Endometrium (tissue), 2 donors: ENCODE measurements at regions not wholly inside any gene's neighbourhood (a gene's known extent, or its start where the extent isn't known, plus 50 kb on each side); places are given as distances from the start of the nearest gene placed in this dataset.
A peak's percentile ranks its signal among the peaks of the same experiment; 100 is the strongest.
"Not testable (repeated sequence)": the region's sequence is repeated elsewhere in the genome, so short reads cannot be mapped to it uniquely, and the experiment has no call there.

ENCODE experiments used
- FAIRE-seq: peaks from 2 replicates; lab custom pipeline; 2012; peaks lifted over from hg19 to GRCh38; lab: Jason Lieb, UNC
- donor health status: control.
- donor health status: control.

GRCh38 chr6:73943930-73944652, 248.1 kb downstream of the CD109 start:
- FAIRE-seq: no peak

- no peak for FAIRE-seq
Observed at GRCh38 chr6:73943411-73943810, 247.4 kb downstream of the CD109 start.

- FAIRE-seq: no peak
Observed at GRCh38 chr6:73942592-73943186, 246.7 kb downstream of the CD109 start.

GRCh38 chr6:73941892-73942291, 245.9 kb downstream of the CD109 start:
- no peak for FAIRE-seq

GRCh38 chr6:73937805-73938204, 241.8 kb downstream of the CD109 start:
- FAIRE-seq: no peak

DNA sequence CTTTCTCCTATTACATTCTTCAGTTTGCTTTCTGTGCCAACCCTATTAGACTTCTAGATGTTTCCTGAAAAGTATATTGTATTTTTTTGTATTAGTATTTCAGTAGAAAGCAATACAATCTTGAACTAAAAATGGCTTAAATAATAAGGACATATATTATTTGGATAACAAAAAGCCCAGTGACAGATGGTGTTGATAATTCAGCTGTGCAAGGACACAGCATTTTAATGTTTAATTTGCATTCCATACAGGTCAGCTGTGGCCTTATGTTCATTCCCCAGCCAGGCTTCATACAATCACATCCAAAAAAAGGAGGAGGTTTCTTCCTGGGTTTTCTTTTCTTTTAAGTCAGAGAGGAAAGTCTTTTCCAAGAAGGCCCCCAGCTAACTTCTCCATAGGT, 236.9 kb downstream of the CD109 start:
- no peak for FAIRE-seq

GRCh38 chr6:73929405-73929804, 233.4 kb downstream of the CD109 start:
- no peak for FAIRE-seq

- no peak for FAIRE-seq
Observed at GRCh38 chr6:73927421-73927820, 231.4 kb downstream of the CD109 start.

- FAIRE-seq: not testable (repeated sequence)
Observed at GRCh38 chr6:73925703-73926102, 229.7 kb downstream of the CD109 start.

DNA sequence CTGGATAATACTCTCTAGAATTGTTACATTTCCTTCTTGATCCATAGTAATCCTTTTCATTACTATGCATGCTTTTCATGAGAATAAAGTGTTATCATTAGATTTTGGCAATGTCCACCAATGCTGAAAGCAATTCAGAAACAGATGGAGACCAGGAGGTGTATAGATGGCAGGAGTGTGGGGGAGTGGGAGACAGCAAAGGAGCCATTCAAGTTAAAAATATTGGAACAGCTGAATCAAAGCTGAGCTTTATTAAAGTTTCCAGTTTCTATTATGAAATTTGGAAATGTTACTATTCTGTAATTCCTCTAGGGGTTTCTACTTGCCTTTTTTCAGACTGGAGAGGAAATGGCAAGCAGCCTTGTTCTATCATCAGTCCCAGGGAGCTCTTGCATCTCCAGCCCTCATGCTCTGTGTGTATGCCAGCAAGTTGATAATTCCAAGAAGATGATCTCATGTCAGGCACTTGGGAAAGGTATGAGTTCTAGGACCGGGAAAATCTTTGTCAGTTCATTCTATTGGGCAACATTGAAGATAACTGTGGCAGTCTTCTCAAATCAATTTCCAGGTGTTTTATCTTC, 228.0 kb downstream of the CD109 start:
- FAIRE-seq: no peak

DNA sequence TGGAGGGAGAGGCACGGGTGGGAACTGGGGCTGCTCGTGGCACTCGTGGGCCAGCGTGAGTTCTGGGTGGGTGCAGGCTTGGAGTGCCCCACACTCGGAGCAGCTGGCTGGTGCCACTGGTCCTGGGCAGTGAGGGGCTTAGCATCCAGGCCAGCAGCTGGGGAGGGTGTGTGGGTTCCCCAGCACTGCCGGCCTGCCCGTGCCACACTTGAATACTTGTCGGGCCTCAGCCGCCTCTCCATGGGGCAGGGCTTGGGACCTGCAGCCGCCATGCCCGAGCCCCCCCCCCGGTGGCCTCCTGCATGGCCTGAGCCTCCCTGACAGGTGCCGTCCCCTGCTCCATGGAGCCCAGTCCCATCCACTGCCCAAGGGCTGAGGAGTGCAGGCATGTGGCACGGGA, 207.2 kb downstream of the CD109 start:
- no peak for FAIRE-seq

DNA sequence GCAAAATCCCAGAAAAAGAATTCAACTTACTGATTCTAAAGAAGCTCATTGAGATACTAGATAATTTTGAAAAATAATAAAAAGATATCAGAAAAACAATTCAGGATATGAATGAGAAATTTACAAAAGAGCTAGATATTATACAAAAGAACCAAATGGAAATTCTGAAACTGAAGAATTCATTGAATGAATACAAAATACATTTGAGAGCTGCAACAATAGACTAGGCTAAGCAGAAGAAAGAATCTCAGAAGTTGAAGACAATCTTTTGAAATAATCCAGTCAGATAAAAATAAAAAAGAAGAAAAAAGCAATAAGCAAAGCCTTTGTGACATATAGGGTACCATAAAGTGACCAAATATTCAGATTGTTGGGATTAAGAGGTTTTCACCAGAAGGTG, 206.0 kb downstream of the CD109 start:
- FAIRE-seq: no peak

GRCh38 chr6:73901311-73901710, 205.3 kb downstream of the CD109 start:
- FAIRE-seq: no peak

- FAIRE-seq: no peak
Observed at GRCh38 chr6:73898599-73898998, 202.6 kb downstream of the CD109 start.

DNA sequence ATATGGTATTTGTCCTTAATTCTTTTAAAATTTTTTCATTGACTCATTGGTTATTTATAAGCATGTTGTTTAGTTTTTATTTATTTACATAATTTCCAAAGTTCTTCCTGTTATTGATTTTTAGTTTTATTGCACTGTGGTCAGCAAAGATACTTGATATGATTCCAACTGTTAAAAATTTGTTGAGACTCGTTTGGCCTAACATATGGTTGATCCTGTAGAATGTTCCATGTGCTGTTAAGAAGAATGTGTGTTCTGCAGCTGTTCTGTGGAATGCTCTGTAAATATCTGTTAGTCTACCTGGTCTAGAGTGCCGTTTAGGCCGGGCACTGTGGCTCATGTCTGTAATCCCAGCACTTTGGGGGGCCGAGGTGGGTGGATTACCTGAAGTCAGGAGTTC, 197.7 kb downstream of the CD109 start:
- no peak for FAIRE-seq

DNA sequence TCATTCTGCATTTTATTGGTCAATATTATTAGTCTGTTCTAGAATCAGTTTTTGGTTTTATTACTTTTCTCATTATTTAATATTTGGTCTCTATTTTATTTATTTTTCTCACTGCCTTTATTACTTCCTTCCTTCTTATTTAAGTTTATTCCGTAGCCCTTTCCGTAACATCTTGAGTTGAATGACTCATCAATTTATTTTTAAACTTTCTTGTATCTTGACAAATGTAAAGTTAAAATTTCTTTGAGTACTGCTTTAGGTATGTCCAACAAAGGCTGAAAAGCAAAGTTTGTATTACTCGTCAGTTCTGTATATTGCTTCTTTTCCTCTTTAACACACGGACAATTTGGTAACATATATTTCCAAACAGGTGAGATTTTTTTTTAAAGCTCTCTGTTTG, 192.0 kb downstream of the CD109 start:
- no peak for FAIRE-seq

- peak; percentile 91 for FAIRE-seq
Observed at GRCh38 chr6:73885393-73885792, 189.4 kb downstream of the CD109 start.

DNA sequence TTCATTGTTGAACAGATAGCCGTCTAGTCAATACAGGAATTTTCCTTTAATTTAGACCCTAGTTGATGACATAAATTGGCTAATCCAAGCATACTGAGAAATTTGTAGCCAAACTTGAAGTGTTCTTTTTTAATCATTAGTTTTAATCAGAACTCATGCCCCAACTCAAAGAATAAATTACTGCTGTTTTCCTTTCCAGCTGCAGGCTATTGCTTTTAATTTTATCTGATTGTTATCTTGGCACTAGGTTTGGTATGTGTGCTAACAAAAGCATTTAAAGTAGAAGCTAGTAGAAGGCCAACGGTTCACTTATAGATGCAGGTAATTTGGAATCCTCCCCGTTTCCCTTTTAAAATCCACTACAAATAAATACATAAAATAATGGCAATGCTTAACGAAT, 188.5 kb downstream of the CD109 start:
- FAIRE-seq: no peak

GRCh38 chr6:73879501-73880293, 183.7 kb downstream of the CD109 start:
- FAIRE-seq: no peak

GRCh38 chr6:73878403-73878802, 182.4 kb downstream of the CD109 start:
- no peak for FAIRE-seq
